Stimulated activated CD4-positive, alpha-beta T cell treated with anti-CD3 and anti-CD28 coated beads, Interleukin-15, amount 100 ng/mL, for 24 hours (primary cell): ENCODE measurements at regions not wholly inside any gene's neighbourhood (a gene's known extent, or its start where the extent isn't known, plus 50 kb on each side); places are given as distances from the start of the nearest gene placed in this dataset.
"Not testable (repeated sequence)": the region's sequence is repeated elsewhere in the genome, so short reads cannot be mapped to it uniquely, and the experiment has no call there.

Source experiments
- DNase-seq: peaks from one replicate; pipeline ENCODE4 v3.0.0-alpha.2; 2020

- DNase-seq, result no peak
These were observed 95.1 kb downstream of the BLID start for GRCh38 chr11:122020902-122021301.

GRCh38 chr11:122019908-122020694, 95.9 kb downstream of the BLID start:
- no peak for DNase-seq

DNA sequence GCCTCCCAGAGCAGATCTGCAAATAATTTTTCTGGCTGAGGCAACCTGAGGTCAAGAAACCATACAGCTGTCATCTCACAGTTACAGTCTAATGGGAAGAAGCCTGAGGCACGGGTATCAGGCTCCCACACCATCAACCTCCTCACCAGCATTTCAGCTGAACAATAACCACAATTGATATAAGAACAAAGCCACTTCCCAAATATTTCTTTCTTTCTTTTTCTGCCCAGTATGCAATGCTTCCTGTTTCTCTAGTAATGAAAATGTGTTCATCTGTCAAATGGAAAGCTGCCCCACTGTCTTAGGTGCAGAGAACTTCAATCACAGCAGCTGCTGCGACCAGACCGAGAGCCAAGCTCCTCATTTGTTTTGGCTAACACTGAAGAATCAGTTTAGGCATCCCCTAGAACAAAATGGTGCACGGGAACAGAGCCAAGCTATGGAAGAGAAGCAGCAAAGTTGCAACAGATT, 108.4 kb downstream of the BLID start:
- DNase-seq, result no peak

- DNase-seq, result no peak
These were observed 111.6 kb downstream of the BLID start for GRCh38 chr11:122004446-122004845.

GRCh38 chr11:122002926-122003325, 113.1 kb downstream of the BLID start:
- no peak for DNase-seq

DNA sequence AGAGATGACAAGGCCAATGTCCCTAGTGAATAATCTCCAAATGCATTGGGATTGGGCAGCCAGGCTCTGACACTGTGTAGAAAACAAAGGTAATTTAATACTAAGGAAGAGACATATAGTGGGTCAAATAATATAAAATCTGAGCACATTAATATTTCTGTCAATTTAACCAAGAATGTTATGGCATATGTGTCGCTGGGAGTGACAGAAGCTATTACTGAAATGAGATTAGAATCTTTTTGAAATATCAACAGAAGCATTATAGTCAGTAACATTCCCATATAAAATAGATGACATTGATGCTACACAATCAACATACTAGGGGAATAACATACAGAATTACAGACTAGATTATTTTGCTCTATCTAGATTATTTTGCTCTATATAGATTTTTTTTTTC, 114.0 kb downstream of the BLID start:
- no peak for DNase-seq

GRCh38 chr11:121999651-122000050, 116.4 kb downstream of the BLID start:
- DNase-seq, result no peak

DNA sequence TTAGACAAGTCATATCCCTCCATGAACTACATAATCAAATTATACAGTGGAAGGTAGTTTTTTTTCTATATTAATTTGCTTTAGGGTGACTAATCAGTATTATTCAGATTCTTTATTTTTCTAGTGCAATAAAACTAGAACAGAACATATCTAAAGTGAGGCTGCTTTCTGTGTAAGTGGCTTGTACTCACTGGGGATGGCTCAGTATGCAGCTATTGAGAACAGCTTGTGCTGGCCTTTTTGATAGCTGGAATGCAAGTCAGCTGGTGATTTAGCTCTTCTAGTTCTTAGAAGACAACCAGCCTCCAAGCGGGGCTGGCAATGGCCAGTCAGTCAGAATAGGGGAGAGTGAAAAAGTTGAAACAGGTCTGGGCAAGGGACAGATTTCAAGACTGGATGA, 119.4 kb downstream of the BLID start:
- DNase-seq, result no peak

GRCh38 chr11:121983901-121984300, 132.1 kb downstream of the BLID start:
- no peak for DNase-seq

DNA sequence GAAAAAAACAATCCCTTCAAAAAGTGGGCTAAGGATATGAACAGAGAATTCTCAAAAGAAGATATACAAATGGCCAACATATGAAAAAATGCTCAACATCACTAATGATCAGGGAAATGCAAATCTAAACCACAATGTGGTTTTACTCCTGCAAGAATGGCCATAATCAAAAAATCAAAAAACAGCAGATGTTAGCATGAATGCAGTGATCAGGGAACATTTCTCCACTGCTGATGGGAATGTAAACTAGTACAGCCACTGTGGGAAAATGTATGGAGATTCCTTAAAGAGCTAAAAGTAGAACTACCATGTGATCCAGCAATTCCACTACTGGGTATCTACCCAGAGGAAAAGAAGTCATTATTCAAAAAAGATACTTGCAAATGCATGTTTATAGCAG, 138.1 kb downstream of the BLID start:
- DNase-seq, result not testable (repeated sequence)

DNA sequence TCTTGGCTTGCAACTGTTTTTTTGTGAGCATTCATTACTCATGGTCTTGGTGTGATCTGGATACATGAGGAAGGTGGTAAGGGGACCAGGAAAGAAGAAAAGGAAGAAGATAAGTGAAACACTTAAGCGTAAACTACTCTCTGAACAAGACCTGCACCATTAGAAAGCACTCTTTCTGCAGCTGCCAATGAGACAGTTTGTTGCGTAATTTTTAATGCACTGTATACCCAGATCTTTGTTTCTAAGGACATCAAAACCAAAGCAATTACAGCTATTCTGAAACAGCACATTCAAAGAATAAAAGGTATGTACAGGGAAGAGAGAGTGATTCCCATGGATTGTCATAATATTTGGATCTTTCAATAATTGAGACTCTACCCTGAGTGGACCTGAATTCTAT, 147.4 kb downstream of the BLID start:
- DNase-seq, result no peak

DNA sequence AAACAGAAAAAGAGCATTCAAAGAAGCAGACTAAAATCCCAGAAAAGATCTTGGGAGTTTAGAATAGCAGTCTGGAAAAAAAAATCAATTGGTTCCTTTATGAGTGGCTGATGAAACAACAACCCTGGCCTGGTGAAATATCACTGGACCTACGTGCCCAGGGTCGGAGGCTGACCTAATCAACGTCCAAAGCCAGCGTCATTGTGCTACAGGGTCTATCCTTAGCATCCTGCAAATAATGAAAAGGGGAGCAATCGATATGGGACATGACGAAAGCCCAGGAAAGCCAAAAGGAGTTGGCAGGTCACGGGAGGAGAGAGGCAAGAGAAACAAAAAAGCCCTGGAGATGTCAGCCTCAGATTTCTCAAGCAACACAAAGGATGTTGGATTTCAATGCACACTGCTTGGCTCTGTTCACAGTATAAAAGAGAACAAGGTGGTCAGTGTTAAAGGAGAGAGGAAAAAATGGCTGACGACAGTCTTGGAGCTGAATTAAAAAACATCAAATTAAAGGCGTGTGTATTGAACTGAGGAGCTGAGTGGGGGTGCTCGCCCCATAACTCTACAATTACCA, 148.8 kb downstream of the BLID start:
- no peak for DNase-seq

DNA sequence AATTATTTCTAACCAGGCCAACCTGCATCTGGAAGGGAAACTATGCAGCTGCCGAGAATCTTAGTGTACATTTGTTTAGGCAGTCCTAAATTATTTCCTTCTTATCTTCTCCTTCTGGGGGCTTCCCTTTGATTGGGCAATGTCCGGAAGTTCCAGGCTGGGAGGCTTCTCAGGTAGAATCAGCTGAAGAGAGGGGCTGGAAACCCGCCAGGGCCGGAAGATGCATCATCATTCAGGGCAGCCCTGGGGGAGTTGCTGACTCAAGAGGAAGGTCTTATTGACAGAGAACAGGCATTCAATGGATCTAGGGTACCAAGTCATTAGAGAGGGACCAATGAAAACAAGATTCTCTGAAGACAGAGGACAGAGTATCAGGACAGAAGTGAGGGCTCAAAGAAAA, 150.7 kb downstream of the BLID start:
- DNase-seq, result no peak

GRCh38 chr11:121964591-121964990, 151.4 kb downstream of the BLID start:
- no peak for DNase-seq

- not testable (repeated sequence) for DNase-seq
These were observed 152.2 kb downstream of the BLID start for GRCh38 chr11:121963846-121964245.

- DNase-seq, result no peak
These were observed 154.7 kb downstream of the BLID start for GRCh38 chr11:121961321-121961801.

DNA sequence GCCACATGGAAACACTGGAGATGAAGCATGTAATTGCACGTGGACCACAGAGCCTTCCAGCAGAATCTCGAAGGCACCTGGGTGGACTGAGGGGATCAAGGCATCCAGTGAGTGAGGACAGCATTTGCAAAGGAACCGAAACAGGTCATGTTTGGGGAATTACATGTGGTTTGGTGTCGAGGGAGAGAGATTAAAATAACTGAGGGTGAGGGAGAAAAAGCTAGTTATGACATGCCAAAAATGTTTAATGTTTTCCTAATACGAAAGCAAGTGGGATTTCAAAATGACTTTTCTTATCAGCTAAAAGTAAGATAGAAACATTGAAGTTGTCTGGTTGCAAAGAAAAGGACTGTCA, 157.1 kb downstream of the BLID start:
- no peak for DNase-seq

DNA sequence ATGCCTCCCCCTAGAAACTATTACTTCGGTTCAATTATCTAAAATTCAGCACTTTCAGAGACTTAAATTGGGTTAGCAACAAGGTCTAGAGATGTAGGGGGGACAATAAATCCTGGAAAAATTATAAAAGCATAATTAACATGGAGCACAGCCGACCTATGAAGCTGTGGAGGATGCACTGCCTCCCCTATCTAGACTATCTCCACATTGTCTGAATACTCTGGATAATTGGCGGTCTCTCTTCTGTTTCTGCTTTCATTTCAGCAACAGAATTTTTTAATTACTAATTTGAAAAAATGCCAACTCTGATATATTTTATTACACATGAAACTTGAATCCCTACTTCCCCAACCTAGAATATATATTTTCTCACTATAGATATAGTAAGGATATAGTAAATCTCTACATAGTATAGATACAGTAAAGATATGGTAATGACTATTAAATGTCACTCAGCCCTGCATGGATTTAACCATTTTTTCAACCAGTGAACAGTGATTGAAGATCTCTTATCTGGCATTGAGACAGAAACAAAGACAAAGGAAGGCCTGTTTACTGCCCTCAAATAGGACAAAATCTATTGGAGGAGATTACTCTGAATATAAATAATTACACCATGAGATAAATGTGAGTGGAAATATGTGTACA, 157.6 kb downstream of the BLID start:
- DNase-seq, result no peak

DNA sequence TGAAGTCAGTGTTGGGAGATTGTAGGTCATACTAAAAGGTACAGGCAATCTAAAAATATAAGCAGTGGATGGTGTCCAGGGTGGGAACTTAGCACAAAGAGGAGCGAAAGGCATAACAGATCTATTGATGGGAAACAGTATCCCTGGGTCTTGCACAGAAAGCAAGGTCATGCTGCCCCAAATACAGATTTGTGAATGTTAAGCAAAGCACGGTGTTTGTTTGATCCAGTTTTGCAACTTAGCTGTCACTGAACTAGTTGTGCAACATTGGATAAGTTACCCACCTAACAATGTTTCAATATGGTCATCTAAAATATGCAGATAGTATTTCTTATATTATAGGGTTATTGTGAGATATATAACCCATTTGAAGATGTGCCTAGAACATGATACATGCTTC, 162.9 kb downstream of the BLID start:
- DNase-seq, result no peak

GRCh38 chr11:121950160-121950559, 165.9 kb downstream of the BLID start:
- DNase-seq, result no peak

DNA sequence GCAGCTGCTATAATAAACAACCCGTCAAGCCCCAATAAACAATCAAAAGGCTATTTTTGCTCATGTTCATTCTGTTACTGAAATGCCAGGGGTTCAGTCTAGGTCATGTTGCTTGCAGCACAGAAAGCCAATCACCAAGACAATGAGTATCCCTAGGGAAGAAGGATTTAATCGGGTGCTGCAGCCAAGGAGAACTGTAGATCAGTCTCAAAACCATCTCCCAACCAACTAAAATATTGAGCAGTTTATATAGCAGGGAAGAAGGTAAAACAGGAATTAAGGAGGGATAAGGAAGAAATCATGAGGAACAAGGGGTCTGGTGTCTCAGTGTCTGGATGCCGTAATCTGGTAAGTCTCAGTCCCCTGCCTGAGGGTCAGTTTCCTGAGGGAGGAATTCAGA, 169.5 kb downstream of the BLID start:
- no peak for DNase-seq

- DNase-seq, result no peak
These were observed 171.3 kb downstream of the BLID start for GRCh38 chr11:121944556-121945230.

- no peak for DNase-seq
These were observed 177.9 kb downstream of the BLID start for GRCh38 chr11:121938076-121938475.
